GM12892 (cell line): ENCODE measurements at regions not wholly inside any gene's neighbourhood (a gene's known extent, or its start where the extent isn't known, plus 50 kb on each side); places are given as distances from the start of the nearest gene placed in this dataset.

ENCODE experiments used
- POLR2A ChIP-seq: IDR thresholded peaks from 2 replicates; pipeline ENCODE4 v1.6.1; 2011; ENCODE audit warnings: low read depth, low read length, control low read depth
- POLR2AphosphoS5 ChIP-seq: IDR thresholded peaks from 2 replicates; pipeline ENCODE4 v1.6.1; 2011; ENCODE audit warnings: low read depth, low read length, control low read depth
- TAF1 ChIP-seq: IDR thresholded peaks from 2 replicates; pipeline ENCODE4 v1.6.1; 2011; ENCODE audit warnings: low read depth, mild to moderate bottlenecking, control low read depth, low read length, borderline replicate concordance

- TF ChIP-seq TAF1 (no peak), POLR2A (no peak), POLR2AphosphoS5 (no peak)
These were observed 82.5 kb downstream of the KLF5 start for GRCh38 chr13:73141292-73141771.
